NOMO-1 (cell line): ENCODE measurements at regions not wholly inside any gene's neighbourhood (a gene's known extent, or its start where the extent isn't known, plus 50 kb on each side); places are given as distances from the start of the nearest gene placed in this dataset.
A peak's percentile ranks its signal among the peaks of the same experiment; 100 is the strongest.

Experiments
- DNase-seq, 2 experiments: peaks; one replicate each; lab custom pipeline; 2025; ENCODE audit not compliant: unreplicated experiment in 2 of 2; lab: John Stamatoyannopoulos, UW

- DNase-seq, result no peak
Measured at GRCh38 chr4:120434756-120435155, 368.1 kb upstream of the MAD2L1 start.

- no peak for DNase-seq
Measured at GRCh38 chr4:120432301-120432860, 365.7 kb upstream of the MAD2L1 start.

- DNase-seq, result peak; percentile 56 to 66
Measured at GRCh38 chr4:120431180-120431579, 364.5 kb upstream of the MAD2L1 start.

DNA sequence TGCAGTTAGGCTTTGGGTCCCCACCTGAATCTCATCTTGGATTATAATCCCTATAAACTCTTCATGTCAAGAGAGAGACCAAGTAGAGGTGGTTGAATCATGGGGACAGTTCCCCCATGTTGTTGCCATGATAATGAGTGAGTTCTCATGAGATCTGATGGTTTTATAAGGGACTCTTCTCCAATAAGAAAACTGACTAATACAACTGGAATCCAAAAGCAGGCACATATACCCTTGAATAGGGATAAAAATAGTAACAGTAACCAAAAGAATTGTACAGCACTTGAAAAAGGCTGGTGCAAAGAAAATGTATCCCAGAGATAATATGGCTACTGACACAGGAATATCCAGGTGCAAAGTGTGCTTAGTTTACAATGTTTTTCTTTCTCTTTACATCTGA, 351.5 kb upstream of the MAD2L1 start:
- no peak for DNase-seq

DNA sequence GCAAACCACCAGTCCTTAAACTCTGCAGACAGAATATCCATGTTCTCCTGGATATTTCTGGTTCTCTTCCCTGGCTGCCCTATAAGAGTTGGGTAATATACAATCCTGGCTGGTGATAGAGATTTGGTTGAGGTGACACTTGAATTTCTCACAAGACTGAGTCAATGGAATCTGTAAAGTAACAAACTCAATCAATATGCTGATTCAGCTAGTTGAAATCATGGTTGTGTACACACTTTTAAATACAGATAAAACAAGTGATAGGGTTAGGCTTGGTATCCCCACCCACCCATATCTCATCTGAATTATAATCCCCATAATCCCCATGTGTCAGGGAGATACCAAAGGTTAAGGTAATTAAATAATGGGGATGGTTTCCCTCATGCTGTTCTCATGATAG, 349.2 kb upstream of the MAD2L1 start:
- no peak for DNase-seq

GRCh38 chr4:120406960-120407359, 340.3 kb upstream of the MAD2L1 start:
- no peak for DNase-seq

DNA sequence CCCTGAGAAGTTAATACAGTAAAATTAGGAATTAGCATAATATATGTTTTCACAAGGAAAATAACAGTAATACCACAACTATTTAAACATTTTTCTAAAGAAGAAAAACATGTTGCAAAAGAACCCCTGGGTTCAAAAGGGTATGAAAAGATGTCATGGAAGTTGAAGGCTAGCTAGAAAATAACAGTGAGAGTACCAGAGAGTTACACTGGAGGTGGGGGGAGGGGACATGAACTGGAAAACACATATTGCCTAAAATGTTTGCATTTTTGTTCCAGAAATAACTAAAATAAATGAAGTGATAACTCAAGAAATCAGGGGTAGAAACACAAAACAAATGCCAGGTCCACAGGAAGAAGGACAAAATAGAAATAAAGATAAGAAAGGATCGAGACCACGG, 336.6 kb upstream of the MAD2L1 start:
- no peak for DNase-seq

- DNase-seq, result no peak
Measured at GRCh38 chr4:120400441-120400840, 333.8 kb upstream of the MAD2L1 start.

DNA sequence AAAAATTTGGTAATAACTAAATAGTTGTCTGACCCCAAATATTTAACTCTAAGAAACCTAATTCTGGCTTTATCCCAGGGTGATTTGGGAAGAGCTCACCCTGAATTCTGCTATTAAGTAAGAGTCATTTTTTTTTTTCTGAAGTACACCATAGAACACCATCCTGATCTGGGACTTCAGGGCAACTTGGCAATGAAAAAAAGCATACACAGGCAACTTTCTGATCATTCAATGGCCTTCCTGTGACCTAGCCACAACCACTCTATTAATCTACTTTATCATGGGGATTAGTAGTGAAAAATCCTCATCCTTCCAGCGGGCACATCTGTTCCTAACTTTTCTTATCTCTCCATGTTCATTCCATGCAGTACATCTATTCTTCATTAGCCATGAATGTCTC, 333.2 kb upstream of the MAD2L1 start:
- DNase-seq, result no peak

GRCh38 chr4:120395746-120396145, 329.1 kb upstream of the MAD2L1 start:
- DNase-seq, result no peak

DNA sequence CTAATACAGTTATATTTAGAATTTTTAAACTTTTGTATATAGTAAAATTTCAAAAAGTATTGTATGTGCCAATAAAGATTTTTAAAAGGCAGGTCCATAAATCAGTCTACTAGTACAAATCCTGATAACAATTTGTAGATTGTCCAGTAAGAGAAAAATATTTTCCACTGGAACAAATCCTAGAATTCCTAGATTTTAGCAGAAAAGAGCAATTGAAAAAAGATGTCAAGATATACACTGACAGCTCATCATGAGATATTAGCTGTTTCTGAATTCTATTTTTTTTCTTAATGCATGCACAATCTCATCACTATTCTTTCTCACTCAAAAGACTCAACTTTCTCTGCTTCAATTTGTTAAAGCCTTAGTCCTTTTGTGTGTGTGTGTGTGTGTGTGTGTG, 289.2 kb upstream of the MAD2L1 start:
- no peak for DNase-seq

- DNase-seq, result no peak
Measured at GRCh38 chr4:120354381-120354780, 287.7 kb upstream of the MAD2L1 start.

GRCh38 chr4:120353235-120353634, 286.6 kb upstream of the MAD2L1 start:
- no peak for DNase-seq

GRCh38 chr4:120352739-120353138, 286.1 kb upstream of the MAD2L1 start:
- DNase-seq, result no peak

DNA sequence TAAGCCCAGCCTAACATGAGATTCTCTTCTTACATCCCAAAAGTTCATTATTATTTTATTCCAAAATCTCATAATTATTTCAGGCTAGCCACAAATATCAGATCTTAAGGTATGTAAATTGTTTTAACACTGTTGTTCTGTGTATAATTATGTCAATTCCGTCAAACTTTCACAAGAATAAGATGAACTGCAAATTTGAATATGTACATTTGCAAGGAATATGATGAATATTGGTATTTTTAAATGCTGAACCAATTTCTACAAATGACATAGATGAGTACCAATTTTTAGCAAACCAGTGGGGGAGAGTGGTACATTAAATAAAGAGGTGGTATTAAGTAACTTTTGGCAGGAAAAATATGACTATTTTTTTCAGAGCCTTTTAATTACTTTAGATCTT, 282.3 kb upstream of the MAD2L1 start:
- no peak for DNase-seq

DNA sequence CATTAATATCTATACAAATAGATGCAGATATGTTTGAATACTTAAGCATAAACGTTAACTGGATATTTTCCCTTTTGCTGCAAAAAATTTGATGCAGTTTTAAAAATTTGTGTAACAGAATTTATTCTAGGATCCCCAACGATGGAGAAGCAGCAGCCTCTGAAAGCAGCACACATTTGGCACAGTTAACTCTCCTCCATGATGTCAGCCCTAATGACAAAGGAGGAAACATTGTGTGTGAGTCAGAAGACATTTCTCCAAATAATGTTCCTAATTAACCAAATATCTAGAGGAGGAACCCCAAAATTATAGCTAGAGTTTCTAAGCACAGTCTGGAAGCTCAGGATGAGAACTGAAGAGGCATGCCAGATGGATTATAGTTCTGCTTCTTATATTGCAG, 281.9 kb upstream of the MAD2L1 start:
- no peak for DNase-seq

DNA sequence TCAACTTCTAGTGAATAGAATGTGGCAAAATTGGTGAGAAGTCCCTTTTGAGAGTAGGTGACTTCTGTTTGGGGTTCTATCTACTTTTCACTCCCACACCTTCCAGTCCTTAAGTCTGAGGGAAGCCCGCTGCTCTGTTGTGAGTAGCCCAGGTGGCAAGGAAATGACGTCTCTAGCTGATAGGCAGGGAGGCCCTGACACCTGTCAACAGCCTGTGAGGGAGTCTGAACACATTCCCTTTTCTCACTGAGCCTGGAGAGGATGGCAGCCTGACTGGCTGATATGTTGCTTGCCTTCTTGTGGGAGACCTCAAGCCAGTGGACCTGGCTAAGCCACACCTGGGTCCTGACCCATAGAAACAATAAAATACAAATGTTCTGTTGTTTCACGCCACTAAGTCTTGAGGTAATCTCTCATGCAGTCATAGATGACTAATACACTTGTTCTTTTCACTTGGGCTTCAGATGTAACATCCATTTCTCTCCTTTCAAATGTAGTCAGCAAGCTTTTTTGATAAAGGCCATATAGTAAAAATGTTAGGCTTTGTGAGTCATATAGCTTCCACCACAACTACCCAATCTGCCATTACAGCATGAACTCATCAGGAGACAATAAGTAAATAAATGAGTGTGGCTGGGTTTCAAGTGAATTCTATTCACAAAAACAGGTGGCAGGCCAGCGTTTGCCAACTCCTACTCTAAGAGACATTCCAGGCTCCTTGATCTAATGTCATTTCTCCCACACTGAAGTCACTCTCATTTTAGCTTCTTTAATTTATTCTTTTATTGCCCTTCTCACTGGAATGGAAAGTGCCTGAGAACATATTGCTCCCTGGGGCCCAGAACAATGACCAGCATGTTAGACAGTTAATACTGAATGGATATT, 265.1 kb upstream of the MAD2L1 start:
- no peak for DNase-seq

DNA sequence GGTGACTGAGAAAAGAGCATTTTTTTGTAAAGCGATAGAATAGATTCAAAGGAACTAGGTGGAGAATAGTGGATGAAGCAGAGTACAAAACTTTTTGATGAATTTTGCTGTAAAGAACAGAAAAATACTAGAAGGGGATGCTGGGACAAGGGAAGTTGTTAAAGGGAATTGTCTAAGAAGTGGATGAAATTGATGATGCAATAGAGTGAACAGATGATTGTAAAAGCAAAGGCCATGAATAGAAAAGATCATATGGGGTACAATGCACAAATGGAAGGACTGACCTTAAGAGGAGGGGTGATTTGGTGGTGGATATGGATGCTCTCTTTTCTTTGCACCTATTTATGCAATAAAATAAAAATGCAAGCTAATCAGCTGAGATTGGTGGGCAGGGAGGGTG, 262.7 kb upstream of the MAD2L1 start:
- no peak for DNase-seq

DNA sequence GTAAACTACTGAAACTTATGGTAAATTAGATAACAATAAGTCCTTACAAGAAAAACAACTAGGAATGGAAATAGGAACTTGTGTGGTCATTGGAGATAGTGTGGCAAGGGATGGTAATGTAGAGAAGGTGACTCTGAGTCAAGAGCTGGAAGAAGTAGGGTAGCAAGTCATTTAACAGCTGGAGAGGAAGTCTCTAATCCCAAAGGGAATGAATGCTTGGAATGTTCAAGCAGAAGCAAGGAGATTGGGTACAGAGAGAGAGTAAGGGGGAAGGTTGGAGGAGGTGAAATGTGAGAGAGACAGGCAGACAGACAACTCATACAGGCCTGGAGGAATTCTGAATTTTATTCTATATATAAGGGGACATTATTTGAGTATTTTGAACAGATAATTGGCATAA, 260.6 kb upstream of the MAD2L1 start:
- no peak for DNase-seq

DNA sequence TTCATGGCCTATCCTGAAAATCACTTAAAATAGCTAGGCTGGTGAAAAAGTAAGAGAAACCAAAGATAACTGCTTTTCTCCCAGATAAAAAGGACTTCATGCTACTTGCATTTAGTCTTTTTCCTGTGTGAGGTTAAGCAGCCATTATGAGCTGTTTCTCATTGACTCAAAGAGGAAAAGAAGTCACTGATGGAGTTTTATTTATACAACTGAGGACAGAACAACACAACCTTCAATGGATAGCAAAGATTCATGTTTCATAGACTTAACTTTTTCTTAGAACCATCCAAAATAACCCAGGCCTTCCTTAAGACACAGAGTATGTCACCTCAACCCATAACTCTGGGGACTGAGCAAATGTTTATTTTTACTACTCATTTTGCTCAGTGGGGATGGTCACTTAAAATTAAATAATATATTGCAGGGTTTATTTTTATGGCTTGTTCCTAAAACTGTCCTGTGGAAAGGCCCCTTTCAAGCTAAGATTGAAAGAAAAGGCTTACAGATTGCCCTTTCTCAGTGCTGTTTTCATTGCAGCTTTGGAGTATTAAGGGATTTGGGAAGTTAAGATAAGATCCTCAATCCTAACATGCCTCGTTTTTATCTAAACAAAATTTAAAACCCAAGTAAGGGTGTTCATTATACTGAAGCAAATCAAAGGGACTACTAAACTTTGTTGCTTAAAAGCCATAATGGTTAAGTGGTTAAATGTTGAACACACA, 252.6 kb upstream of the MAD2L1 start:
- no peak for DNase-seq

GRCh38 chr4:120318196-120318846, 251.7 kb upstream of the MAD2L1 start:
- DNase-seq, result no peak
